DND-41 (cell line): ENCODE measurements at regions not wholly inside any gene's neighbourhood (a gene's known extent, or its start where the extent isn't known, plus 50 kb on each side); places are given as distances from the start of the nearest gene placed in this dataset.

Source experiments
- ATAC-seq: fragments of 200-7000 bp; cut with Tn5 transposase; 3 replicates; pipeline ENCODE4 v1.9.1; 2021; ENCODE audit warnings: low read depth; ENCODE audit not compliant: insufficient read depth
- DNase-seq: peaks from one replicate; pipeline ENCODE4 v3.0.0-alpha.2; 2020
- H2AFZ ChIP-seq: 2 replicates; pipeline ENCODE4 v1.6.0; 2012; ENCODE audit warnings: low read depth, low read length
- H3K27ac ChIP-seq: 2 replicates; pipeline ENCODE4 v1.5.1; 2012; ENCODE audit warnings: low read length, inconsistent platforms
- H3K27me3 ChIP-seq: fragments of 200-600 bp; sonication (generic); 2 replicates; pipeline ENCODE4 v1.6.0; 2012; ENCODE audit warnings: low read length, mild to moderate bottlenecking, inconsistent platforms; ENCODE audit not compliant: insufficient read depth, poor library complexity
- H3K36me3 ChIP-seq: 2 replicates; pipeline ENCODE4 v1.5.1; 2012; ENCODE audit warnings: low read length, inconsistent platforms; ENCODE audit not compliant: insufficient read depth
- H3K4me1 ChIP-seq: 2 replicates; pipeline ENCODE4 v1.5.1; 2012; ENCODE audit warnings: mild to moderate bottlenecking, low read length; ENCODE audit not compliant: insufficient read depth
- H3K4me2 ChIP-seq: 2 replicates; pipeline ENCODE4 v1.6.0; 2012; ENCODE audit warnings: mild to moderate bottlenecking, moderate library complexity, low read length, inconsistent platforms; ENCODE audit not compliant: insufficient read depth
- H3K4me3 ChIP-seq, 2 experiments: fragments of 200-600 bp in 1 of 2; shearing (Covaris generic) in 1 of 2; 2 replicates each; pipeline ENCODE4 v1.5.1; 2012 to 2016; ENCODE audit warnings: inconsistent platforms in 2 of 2, low read length in 2 of 2, mild to moderate bottlenecking in 2 of 2, low read depth in 1 of 2, moderate library complexity in 1 of 2
- H3K79me2 ChIP-seq: 2 replicates; pipeline ENCODE4 v1.6.0; 2012; ENCODE audit warnings: low read length, inconsistent platforms; ENCODE audit not compliant: insufficient read depth
- H3K9ac ChIP-seq: 2 replicates; pipeline ENCODE4 v1.6.0; 2012; ENCODE audit warnings: low read depth, mild to moderate bottlenecking, inconsistent platforms, low read length, moderate library complexity
- H3K9me3 ChIP-seq: 2 replicates; pipeline ENCODE4 v1.5.1; 2012; ENCODE audit warnings: low read length, moderate library complexity, mild to moderate bottlenecking, inconsistent platforms; ENCODE audit not compliant: insufficient read depth, severe bottlenecking
- H4K20me1 ChIP-seq: 2 replicates; pipeline ENCODE4 v1.6.0; 2012; ENCODE audit warnings: low read length; ENCODE audit not compliant: insufficient read depth
- EZH2 ChIP-seq: IDR thresholded peaks from 3 replicates; pipeline ENCODE4 v1.6.1; 2012; ENCODE audit warnings: borderline replicate concordance, low read depth, mild to moderate bottlenecking, moderate library complexity, low read length, inconsistent platforms; ENCODE audit not compliant: severe bottlenecking
- TF ChIP-seq, protein P1 (sequence below): IDR thresholded peaks from 2 replicates; pipeline ENCODE4 v1.5.1; 2012; ENCODE audit warnings: borderline replicate concordance, low read length, moderate library complexity, mild to moderate bottlenecking; ENCODE audit not compliant: poor library complexity, severe bottlenecking; ENCODE audit errors: extremely low read depth

DNA sequence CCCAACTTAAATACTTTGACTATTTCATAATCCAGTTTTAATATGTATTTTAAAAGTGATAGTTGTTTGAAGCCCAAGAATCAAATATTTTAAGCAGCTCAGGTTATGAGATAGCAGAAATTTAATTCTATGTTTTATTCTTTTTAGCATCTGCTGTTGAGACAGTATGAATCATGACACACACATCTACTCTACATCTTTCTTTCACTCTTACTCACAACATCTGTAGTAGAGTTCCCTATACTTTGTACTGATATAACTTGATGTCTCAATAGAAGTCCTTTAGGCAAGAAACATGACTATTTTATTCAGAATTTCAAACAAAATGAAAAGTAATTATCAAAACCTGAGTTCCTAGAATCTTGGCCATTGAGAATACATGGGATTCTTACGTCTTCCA lies 187.9 kb upstream of the GNPDA2 start:
- H3K4me3 ChIP-seq: no peak overlapping the region
- no peaks in the 10 kb centered on the region for H3K36me3 ChIP-seq
- H3K4me2 ChIP-seq: no peak overlapping the region
- no peaks in the 10 kb centered on the region for H3K9me3 ChIP-seq
- no peaks in the 10 kb centered on the region for H3K27me3 ChIP-seq
- H3K4me1 ChIP-seq: no peaks in the 10 kb centered on the region
- H4K20me1 ChIP-seq: no peaks in the 10 kb centered on the region
- H3K9ac ChIP-seq: no peak overlapping the region
- no peak overlapping the region for H2AFZ ChIP-seq
- ATAC-seq (no peak), DNase-seq (no peak)
- H3K27ac ChIP-seq: no peak overlapping the region
- H3K79me2 ChIP-seq: no peaks in the 10 kb centered on the region
- TF ChIP-seq, protein P1, sequence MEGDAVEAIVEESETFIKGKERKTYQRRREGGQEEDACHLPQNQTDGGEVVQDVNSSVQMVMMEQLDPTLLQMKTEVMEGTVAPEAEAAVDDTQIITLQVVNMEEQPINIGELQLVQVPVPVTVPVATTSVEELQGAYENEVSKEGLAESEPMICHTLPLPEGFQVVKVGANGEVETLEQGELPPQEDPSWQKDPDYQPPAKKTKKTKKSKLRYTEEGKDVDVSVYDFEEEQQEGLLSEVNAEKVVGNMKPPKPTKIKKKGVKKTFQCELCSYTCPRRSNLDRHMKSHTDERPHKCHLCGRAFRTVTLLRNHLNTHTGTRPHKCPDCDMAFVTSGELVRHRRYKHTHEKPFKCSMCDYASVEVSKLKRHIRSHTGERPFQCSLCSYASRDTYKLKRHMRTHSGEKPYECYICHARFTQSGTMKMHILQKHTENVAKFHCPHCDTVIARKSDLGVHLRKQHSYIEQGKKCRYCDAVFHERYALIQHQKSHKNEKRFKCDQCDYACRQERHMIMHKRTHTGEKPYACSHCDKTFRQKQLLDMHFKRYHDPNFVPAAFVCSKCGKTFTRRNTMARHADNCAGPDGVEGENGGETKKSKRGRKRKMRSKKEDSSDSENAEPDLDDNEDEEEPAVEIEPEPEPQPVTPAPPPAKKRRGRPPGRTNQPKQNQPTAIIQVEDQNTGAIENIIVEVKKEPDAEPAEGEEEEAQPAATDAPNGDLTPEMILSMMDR: no peak
- no peak for TF ChIP-seq EZH2

DNA sequence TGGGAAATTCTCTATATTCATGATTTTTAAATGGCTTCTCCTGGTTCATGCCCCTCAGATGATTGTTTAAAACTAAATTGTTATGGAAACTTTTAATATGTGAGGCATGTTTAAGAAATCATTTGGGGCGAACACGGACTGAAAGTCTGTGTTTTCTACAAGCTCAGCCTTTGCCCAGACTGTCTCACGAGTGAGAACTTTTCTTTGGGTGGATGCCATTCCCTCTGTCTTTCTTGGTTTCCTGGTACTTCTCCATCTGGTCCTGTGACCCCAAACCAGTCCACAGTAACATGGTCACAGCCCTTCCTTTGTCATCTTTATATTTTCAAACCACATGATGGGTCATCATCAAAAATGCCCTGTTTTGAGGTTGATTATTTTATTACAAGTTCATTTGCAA lies 186.6 kb upstream of the GNPDA2 start:
- no peaks in the 10 kb centered on the region for H3K79me2 ChIP-seq
- H3K4me3 ChIP-seq: no peak overlapping the region
- H3K9me3 ChIP-seq: no peaks in the 10 kb centered on the region
- H3K27ac ChIP-seq: no peak overlapping the region
- H4K20me1 ChIP-seq: no peaks in the 10 kb centered on the region
- H3K27me3 ChIP-seq: no peaks in the 10 kb centered on the region
- H3K4me1 ChIP-seq: no peaks in the 10 kb centered on the region
- no peak overlapping the region for H3K9ac ChIP-seq
- H2AFZ ChIP-seq: no peak overlapping the region
- ATAC-seq (no peak), DNase-seq (no peak)
- no peak for TF ChIP-seq EZH2
- TF ChIP-seq, protein P1: no peak
- H3K4me2 ChIP-seq: no peak overlapping the region
- no peaks in the 10 kb centered on the region for H3K36me3 ChIP-seq

DNA sequence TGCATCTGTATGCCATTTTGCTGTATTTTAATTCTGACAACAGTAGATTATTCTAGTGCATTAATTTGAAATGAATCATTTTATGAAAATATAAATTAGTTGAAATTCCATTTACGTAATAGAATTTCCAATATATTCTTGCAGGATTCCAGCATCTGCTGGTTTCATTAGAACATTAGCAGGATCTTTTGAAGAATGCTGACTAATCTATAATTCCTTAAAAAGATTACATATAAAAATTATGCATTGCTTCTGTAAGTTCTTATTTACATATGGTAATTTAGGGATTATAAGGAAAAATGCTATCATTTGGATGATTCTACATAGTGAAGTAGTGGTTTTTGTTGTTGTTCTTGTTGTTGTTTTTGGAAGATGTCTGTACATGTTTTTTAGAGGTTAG lies 182.2 kb upstream of the GNPDA2 start:
- TF ChIP-seq, protein P1: no peak
- no peak for TF ChIP-seq EZH2
- Histone ChIP-seq H3K36me3 (no peaks in the 10 kb centered on the region), H3K4me2 (no peak overlapping the region), H3K4me1 (no peaks in the 10 kb centered on the region), H3K27ac (no peak overlapping the region), H3K79me2 (no peaks in the 10 kb centered on the region), H2AFZ (no peak overlapping the region), H3K9ac (no peak overlapping the region), H3K27me3 (no peaks in the 10 kb centered on the region), H3K4me3 (no peak overlapping the region), H3K9me3 (no peaks in the 10 kb centered on the region), H4K20me1 (no peaks in the 10 kb centered on the region)
- DNase-seq (no peak), ATAC-seq (no peak)

DNA sequence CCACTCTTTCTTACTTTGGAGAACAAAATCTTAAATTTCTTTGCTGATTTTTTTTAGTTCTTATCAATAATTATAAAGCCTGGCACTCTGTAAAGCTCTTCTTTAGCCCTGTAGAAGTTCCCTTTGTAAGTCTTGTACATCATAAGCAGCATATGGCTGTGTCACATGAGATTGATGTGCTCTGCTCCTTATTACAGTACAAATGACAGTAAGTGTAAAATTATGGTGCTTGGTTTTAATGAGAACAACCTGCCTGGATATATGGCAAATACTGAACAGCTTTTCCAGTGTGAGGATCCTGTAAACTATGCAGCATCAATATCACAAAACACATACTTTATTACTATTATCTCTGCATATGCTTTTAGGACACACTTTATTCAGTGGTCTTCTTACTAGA lies 145.9 kb upstream of the GNPDA2 start:
- DNase-seq (no peak), ATAC-seq (no peak)
- no peak for TF ChIP-seq EZH2
- TF ChIP-seq, protein P1: no peak
- no peaks in the 10 kb centered on the region for H3K4me1 ChIP-seq
- H4K20me1 ChIP-seq: no peaks in the 10 kb centered on the region
- H3K36me3 ChIP-seq: no peaks in the 10 kb centered on the region
- H3K27ac ChIP-seq: no peak overlapping the region
- H3K4me2 ChIP-seq: no peak overlapping the region
- H3K9ac ChIP-seq: no peak overlapping the region
- H3K4me3 ChIP-seq: no peak overlapping the region
- no peaks in the 10 kb centered on the region for H3K9me3 ChIP-seq
- no peaks in the 10 kb centered on the region for H3K79me2 ChIP-seq
- no peaks in the 10 kb centered on the region for H3K27me3 ChIP-seq
- H2AFZ ChIP-seq: no peak overlapping the region
